ENCODE measurements at regions not wholly inside any gene's neighbourhood (a gene's known extent, or its start where the extent isn't known, plus 50 kb on each side); places are given as distances from the start of the nearest gene placed in this dataset.

DNA sequence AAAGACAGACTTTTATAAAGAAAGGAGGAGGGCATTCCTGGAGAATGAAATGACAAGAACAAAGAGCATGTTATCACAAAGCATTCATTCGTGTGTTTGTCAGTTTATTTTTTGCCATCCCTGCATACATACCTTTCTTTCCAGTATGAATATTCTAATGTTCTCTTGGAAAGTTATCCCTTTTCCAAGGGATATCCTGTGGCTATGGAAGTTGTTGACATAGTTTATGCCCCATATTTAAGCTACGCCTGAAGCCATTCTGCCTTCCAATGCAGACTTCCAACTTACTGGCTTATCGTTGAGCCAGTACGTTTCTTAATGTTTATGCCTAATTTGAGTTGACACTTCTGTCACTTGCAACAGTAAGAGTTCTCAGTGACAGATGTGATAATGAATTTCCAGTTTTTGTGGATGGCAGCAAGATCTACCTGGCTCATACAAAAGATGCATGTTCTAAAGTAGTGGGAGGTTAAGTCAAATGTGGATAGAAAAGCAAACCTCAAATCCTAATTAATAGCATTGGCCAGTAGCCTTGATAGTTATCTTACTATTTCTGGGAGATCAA is 133.3 kb upstream of the ANO3 start:
- TF ChIP-seq, protein P1, sequence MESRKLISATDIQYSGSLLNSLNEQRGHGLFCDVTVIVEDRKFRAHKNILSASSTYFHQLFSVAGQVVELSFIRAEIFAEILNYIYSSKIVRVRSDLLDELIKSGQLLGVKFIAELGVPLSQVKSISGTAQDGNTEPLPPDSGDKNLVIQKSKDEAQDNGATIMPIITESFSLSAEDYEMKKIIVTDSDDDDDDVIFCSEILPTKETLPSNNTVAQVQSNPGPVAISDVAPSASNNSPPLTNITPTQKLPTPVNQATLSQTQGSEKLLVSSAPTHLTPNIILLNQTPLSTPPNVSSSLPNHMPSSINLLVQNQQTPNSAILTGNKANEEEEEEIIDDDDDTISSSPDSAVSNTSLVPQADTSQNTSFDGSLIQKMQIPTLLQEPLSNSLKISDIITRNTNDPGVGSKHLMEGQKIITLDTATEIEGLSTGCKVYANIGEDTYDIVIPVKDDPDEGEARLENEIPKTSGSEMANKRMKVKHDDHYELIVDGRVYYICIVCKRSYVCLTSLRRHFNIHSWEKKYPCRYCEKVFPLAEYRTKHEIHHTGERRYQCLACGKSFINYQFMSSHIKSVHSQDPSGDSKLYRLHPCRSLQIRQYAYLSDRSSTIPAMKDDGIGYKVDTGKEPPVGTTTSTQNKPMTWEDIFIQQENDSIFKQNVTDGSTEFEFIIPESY (IDR thresholded peaks at IDR 0.05; ENCODE audit: borderline replicate concordance, low read depth): no peak
- TF ChIP-seq, protein P2, sequence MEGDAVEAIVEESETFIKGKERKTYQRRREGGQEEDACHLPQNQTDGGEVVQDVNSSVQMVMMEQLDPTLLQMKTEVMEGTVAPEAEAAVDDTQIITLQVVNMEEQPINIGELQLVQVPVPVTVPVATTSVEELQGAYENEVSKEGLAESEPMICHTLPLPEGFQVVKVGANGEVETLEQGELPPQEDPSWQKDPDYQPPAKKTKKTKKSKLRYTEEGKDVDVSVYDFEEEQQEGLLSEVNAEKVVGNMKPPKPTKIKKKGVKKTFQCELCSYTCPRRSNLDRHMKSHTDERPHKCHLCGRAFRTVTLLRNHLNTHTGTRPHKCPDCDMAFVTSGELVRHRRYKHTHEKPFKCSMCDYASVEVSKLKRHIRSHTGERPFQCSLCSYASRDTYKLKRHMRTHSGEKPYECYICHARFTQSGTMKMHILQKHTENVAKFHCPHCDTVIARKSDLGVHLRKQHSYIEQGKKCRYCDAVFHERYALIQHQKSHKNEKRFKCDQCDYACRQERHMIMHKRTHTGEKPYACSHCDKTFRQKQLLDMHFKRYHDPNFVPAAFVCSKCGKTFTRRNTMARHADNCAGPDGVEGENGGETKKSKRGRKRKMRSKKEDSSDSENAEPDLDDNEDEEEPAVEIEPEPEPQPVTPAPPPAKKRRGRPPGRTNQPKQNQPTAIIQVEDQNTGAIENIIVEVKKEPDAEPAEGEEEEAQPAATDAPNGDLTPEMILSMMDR (IDR thresholded peaks at IDR 0.05): no peak
- TF ChIP-seq YY1 (IDR thresholded peaks at IDR 0.05; ENCODE audit: low read depth): no peak
- no peak for TF ChIP-seq RFX5 (IDR thresholded peaks at IDR 0.05; ENCODE audit: low read length)
- no peak for TF ChIP-seq TAF1 (IDR thresholded peaks at IDR 0.05; ENCODE audit: borderline replicate concordance, low read depth, low read length)
- no peak for TF ChIP-seq POLR2AphosphoS5 (IDR thresholded peaks at IDR 0.05; ENCODE audit: low read depth, low read length)
- TF ChIP-seq SMC3 (IDR thresholded peaks at IDR 0.05; ENCODE audit: low read depth, low read length): no peak
- TF ChIP-seq GABPA (IDR thresholded peaks at IDR 0.05; ENCODE audit: low read depth): no peak
- TF ChIP-seq NRF1 (IDR thresholded peaks at IDR 0.05; ENCODE audit: low read depth, low read length): no peak
- TF ChIP-seq, protein P3, sequence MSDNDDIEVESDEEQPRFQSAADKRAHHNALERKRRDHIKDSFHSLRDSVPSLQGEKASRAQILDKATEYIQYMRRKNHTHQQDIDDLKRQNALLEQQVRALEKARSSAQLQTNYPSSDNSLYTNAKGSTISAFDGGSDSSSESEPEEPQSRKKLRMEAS (IDR thresholded peaks at IDR 0.05; ENCODE audit: low read depth): no peak

All from SK-N-SH (cell line).